HFF-Myc (cell line): ENCODE measurements at regions not wholly inside any gene's neighbourhood (a gene's known extent, or its start where the extent isn't known, plus 50 kb on each side); places are given as distances from the start of the nearest gene placed in this dataset.

Experiments used
- DNase-seq: peaks from one replicate; pipeline ENCODE4 v3.0.0-alpha.2; 2011; ENCODE audit warnings: low read depth; ENCODE audit errors: extremely low read depth
- H3K4me3 ChIP-seq: replicated peaks from 2 replicates; pipeline ENCODE4 v1.5.1; 2011; ENCODE audit warnings: low read depth, mild to moderate bottlenecking, control low read depth, low read length
- CTCF ChIP-seq: IDR thresholded peaks from 2 replicates; pipeline ENCODE4 v1.5.1; 2012; ENCODE audit warnings: mild to moderate bottlenecking, low read depth, low read length, control low read depth; ENCODE audit errors: missing control alignments

- TF ChIP-seq CTCF: no peak
- DNase-seq: no peak
- no peak overlapping the region for H3K4me3 ChIP-seq
These were observed 114.0 kb downstream of the ALX1 start for GRCh38 chr12:85394065-85394464.

- TF ChIP-seq CTCF: no peak
- no peak overlapping the region for H3K4me3 ChIP-seq
- DNase-seq: no peak
These were observed 114.8 kb downstream of the ALX1 start for GRCh38 chr12:85394809-85395208.

- H3K4me3 ChIP-seq: no peak overlapping the region
- no peak for DNase-seq
- TF ChIP-seq CTCF: no peak
These were observed 125.2 kb downstream of the ALX1 start for GRCh38 chr12:85405262-85405661.

GRCh38 chr12:85405781-85406522, 125.9 kb downstream of the ALX1 start:
- no peak overlapping the region for H3K4me3 ChIP-seq
- no peak for TF ChIP-seq CTCF
- no peak for DNase-seq

GRCh38 chr12:85413266-85413665, 133.2 kb downstream of the ALX1 start:
- DNase-seq: no peak
- no peak overlapping the region for H3K4me3 ChIP-seq
- TF ChIP-seq CTCF: no peak

GRCh38 chr12:85422762-85423161, 142.7 kb downstream of the ALX1 start:
- DNase-seq: no peak
- TF ChIP-seq CTCF: no peak
- no peak overlapping the region for H3K4me3 ChIP-seq

GRCh38 chr12:85423947-85424346, 143.9 kb downstream of the ALX1 start:
- no peak for TF ChIP-seq CTCF
- DNase-seq: no peak
- no peak overlapping the region for H3K4me3 ChIP-seq
